ENCODE measurements at regions not wholly inside any gene's neighbourhood (a gene's known extent, or its start where the extent isn't known, plus 50 kb on each side); places are given as distances from the start of the nearest gene placed in this dataset.

GRCh38 chr18:53660306-53660705, 564.2 kb downstream of the MBD2 start:
- TF ChIP-seq CTCF (IDR thresholded peaks at IDR 0.05) (no peak), POLR2A (IDR thresholded peaks at IDR 0.05) (no peak)
